Left ventricle myocardium inferior (tissue), 1 donor: ENCODE measurements at regions not wholly inside any gene's neighbourhood (a gene's known extent, or its start where the extent isn't known, plus 50 kb on each side); places are given as distances from the start of the nearest gene placed in this dataset.

Experiments used
- DNase-seq: peaks from one replicate; pipeline ENCODE4 v3.0.0-alpha.2; 2020
- H3K27ac ChIP-seq: fragments of 200-600 bp; replicated peaks from 2 replicates; pipeline ENCODE4 v1.8.0; 2021
- H3K27me3 ChIP-seq: fragments of 200-600 bp; 2 replicates; pipeline ENCODE4 v1.8.0; 2021; ENCODE audit warnings: low read depth
- H3K36me3 ChIP-seq: fragments of 200-600 bp; 2 replicates; pipeline ENCODE4 v1.8.0; 2021
- H3K4me1 ChIP-seq: fragments of 200-600 bp; 2 replicates; pipeline ENCODE4 v1.8.0; 2021
- H3K4me3 ChIP-seq: fragments of 200-600 bp; 2 replicates; pipeline ENCODE4 v1.8.0; 2021; ENCODE audit warnings: mild to moderate bottlenecking, moderate library complexity
- H3K9me3 ChIP-seq: fragments of 200-600 bp; replicated peaks from 2 replicates; pipeline ENCODE4 v1.8.0; 2021
- CTCF ChIP-seq: fragments of 200-600 bp; IDR thresholded peaks from 2 replicates; pipeline ENCODE4 v1.8.0; 2021; ENCODE audit warnings: antibody characterized with exemption, mild to moderate bottlenecking, borderline replicate concordance
- intact Hi-C: fragments of 100-400 bp; cut with micrococcal nuclease; formaldehyde crosslinking; loops from one replicate; pipeline ENCODE4 v1.11.0; 2022
- donor health status: DM: no; HTN: yes; CAD: no; lungs with severe emphysema.

DNA sequence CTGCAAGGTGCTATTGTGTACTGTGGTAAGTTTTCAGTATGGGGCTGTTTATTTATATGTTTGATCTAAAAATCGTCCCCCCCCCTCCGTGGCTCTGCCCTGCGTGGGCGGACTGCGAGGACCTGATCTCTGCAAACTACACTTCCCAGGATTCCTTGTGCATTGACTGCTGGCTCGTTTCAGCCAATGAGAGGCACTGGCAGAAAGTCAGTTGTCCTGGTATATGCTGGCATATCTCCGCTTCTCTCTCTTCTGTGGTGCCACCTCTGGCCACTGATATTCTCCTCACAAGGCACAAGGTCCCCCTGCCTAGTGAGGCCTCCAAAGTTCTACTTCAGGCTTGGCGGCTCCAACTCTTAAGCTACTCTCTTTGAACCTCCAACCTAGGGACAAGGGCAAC, 168.8 kb upstream of the ZFP42 start:
- H3K27me3 ChIP-seq = no peaks in the 10 kb centered on the region
- intact Hi-C loops = no loop called here
- no peaks in the 10 kb centered on the region for H3K36me3 ChIP-seq
- H3K4me1 ChIP-seq = no peaks in the 10 kb centered on the region
- H3K27ac ChIP-seq = no peak overlapping the region
- H3K9me3 ChIP-seq = peaks cover 24% of the 10 kb centered on the region
- TF ChIP-seq CTCF = no peak
- H3K4me3 ChIP-seq = no peak overlapping the region
- no peak for DNase-seq

DNA sequence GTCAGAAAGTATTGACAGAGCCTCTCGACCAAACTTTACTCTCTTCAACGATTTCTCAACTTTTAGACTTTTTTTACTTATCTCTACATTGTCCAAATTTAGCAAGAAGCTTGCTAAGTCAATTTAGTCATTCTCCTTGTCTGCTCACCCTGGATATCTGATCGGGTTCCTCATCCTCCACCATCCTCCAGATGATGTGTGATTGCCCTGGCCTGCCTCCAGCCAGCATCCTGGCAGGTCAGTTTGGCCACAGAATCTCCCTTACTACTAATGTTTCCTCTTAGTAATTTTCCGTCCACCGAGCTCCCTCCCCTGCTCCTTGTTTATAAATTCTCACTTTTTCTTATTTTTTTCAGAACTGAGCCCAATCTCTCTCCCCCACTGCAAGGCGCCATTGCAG, 167.9 kb upstream of the ZFP42 start:
- no peak for DNase-seq
- H3K4me1 ChIP-seq = no peaks in the 10 kb centered on the region
- no peak for TF ChIP-seq CTCF
- no peaks in the 10 kb centered on the region for H3K27me3 ChIP-seq
- intact Hi-C loops = no loop called here
- H3K27ac ChIP-seq = no peak overlapping the region
- no peaks in the 10 kb centered on the region for H3K36me3 ChIP-seq
- H3K4me3 ChIP-seq = no peak overlapping the region
- H3K9me3 ChIP-seq = peaks cover 28% of the 10 kb centered on the region

DNA sequence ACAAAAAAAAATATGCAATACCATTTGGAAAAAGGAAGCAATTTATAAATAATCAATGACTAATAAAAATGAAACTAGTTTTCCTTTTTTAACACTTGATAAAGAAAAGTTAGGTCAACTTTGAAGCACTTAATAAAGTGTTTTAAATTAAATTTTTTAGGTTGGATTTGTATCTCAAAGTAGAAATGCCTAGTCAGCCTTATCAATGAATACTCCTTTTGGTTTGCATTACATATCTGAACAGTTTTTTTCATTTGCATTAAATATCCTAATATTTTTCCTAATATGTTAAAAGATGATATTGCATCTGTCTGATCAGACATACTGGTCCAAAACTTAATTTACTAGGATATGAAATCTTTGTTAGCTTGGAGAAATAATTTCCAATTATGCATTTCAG, 155.8 kb upstream of the ZFP42 start:
- no peak overlapping the region for H3K27ac ChIP-seq
- H3K36me3 ChIP-seq = no peaks in the 10 kb centered on the region
- peaks cover 10% of the 10 kb centered on the region for H3K27me3 ChIP-seq
- DNase-seq = no peak
- no peak for TF ChIP-seq CTCF
- H3K9me3 ChIP-seq = peaks cover 26% of the 10 kb centered on the region
- H3K4me1 ChIP-seq = no peaks in the 10 kb centered on the region
- intact Hi-C loops = no loop called here
- H3K4me3 ChIP-seq = no peak overlapping the region

- H3K9me3 ChIP-seq = peaks cover 35% of the 10 kb centered on the region
- no peak for TF ChIP-seq CTCF
- intact Hi-C loops = no loop called here
- peaks cover 10% of the 10 kb centered on the region for H3K27me3 ChIP-seq
- no peak overlapping the region for H3K4me3 ChIP-seq
- DNase-seq = no peak
- no peaks in the 10 kb centered on the region for H3K36me3 ChIP-seq
- no peak overlapping the region for H3K27ac ChIP-seq
- H3K4me1 ChIP-seq = no peaks in the 10 kb centered on the region
Observed at GRCh38 chr4:187840814-187841213, 154.8 kb upstream of the ZFP42 start.

GRCh38 chr4:187849556-187850225, 145.9 kb upstream of the ZFP42 start:
- intact Hi-C loops = no loop called here
- Histone ChIP-seq H3K4me1 (no peaks in the 10 kb centered on the region), H3K9me3 (peaks cover 19% of the 10 kb centered on the region)

More at GRCh38 chr4:187849556-187850225, 145.9 kb upstream of the ZFP42 start:
- DNase-seq = no peak
- Histone ChIP-seq H3K27me3 (no peaks in the 10 kb centered on the region), H3K4me3 (no peak overlapping the region), H3K36me3 (no peaks in the 10 kb centered on the region), H3K27ac (no peak overlapping the region)
- TF ChIP-seq CTCF = no peak
